ENCODE measurements at regions not wholly inside any gene's neighbourhood (a gene's known extent, or its start where the extent isn't known, plus 50 kb on each side); places are given as distances from the start of the nearest gene placed in this dataset.

- TF ChIP-seq, protein P1, sequence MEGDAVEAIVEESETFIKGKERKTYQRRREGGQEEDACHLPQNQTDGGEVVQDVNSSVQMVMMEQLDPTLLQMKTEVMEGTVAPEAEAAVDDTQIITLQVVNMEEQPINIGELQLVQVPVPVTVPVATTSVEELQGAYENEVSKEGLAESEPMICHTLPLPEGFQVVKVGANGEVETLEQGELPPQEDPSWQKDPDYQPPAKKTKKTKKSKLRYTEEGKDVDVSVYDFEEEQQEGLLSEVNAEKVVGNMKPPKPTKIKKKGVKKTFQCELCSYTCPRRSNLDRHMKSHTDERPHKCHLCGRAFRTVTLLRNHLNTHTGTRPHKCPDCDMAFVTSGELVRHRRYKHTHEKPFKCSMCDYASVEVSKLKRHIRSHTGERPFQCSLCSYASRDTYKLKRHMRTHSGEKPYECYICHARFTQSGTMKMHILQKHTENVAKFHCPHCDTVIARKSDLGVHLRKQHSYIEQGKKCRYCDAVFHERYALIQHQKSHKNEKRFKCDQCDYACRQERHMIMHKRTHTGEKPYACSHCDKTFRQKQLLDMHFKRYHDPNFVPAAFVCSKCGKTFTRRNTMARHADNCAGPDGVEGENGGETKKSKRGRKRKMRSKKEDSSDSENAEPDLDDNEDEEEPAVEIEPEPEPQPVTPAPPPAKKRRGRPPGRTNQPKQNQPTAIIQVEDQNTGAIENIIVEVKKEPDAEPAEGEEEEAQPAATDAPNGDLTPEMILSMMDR (IDR thresholded peaks at IDR 0.05), result no peak
- TF ChIP-seq FOXJ3 (CRISPR knock-in tag; IDR thresholded peaks at IDR 0.05), result no peak
- no peak for TF ChIP-seq TAF1 (IDR thresholded peaks at IDR 0.05; ENCODE audit: borderline replicate concordance, low read depth, low read length)
Observed at GRCh38 chr7:42628054-42628453, 283.8 kb downstream of the C7orf25 start.

Measured in SK-N-SH (cell line).